B cell (primary cell): ENCODE measurements at regions not wholly inside any gene's neighbourhood (a gene's known extent, or its start where the extent isn't known, plus 50 kb on each side); places are given as distances from the start of the nearest gene placed in this dataset.

Experiments
- ATAC-seq: fragments of 200-7000 bp; cut with Tn5 transposase; one replicate; pipeline ENCODE4 v1.10.0; 2021; ENCODE audit warnings: low read depth, mild to moderate bottlenecking, moderate number of reproducible peaks, moderate library complexity
- CTCF ChIA-PET: fragments of 350-600 bp; sonication (Branson Sonifier 250); formaldehyde crosslinking; loops from one replicate; lab custom pipeline; 2021; ENCODE audit warnings: antibody characterized with exemption, inconsistent platforms; lab: Charles Lee
- POLR2A ChIA-PET: fragments of 350-600 bp; sonication (Branson Sonifier 250); formaldehyde crosslinking; loops from one replicate; lab custom pipeline; 2021; ENCODE audit warnings: antibody characterized with exemption; lab: Charles Lee
- DNase-seq: peaks from one replicate; pipeline ENCODE4 v3.0.0; 2013
- H2AFZ ChIP-seq: 2 replicates; pipeline ENCODE4 v1.6.1; 2012; ENCODE audit warnings: mild to moderate bottlenecking, low read depth, low read length; ENCODE audit not compliant: insufficient read depth, poor library complexity, severe bottlenecking
- H3K27ac ChIP-seq, 2 donors: 1 replicate in 1 of 2; 2 replicates in 1 of 2; pipeline ENCODE4 v1.5.1; 2012 to 2013; ENCODE audit warnings: low read length in 2 of 2, mild to moderate bottlenecking in 2 of 2, moderate library complexity in 1 of 2
- H3K27me3 ChIP-seq, 4 experiments: fragments of 200-600 bp in 1 of 4; sonication (generic) in 1 of 4; replicated peaks in 1 of 4; 1 replicate in 2 of 4; 2 replicates in 2 of 4; pipeline versions ENCODE4 v1.6.1 to v1.7.0; 2013 to 2016; ENCODE audit warnings: low read length in 3 of 4, mild to moderate bottlenecking in 2 of 4, mixed read lengths in 1 of 4, moderate library complexity in 1 of 4; ENCODE audit not compliant: insufficient read depth in 4 of 4, control insufficient read depth in 3 of 4; ENCODE audit errors: control extremely low read depth in 1 of 4
- H3K36me3 ChIP-seq, 2 experiments: replicated peaks in 1 of 2; 1 replicate in 1 of 2; 2 replicates in 1 of 2; pipeline versions ENCODE4 v1.6.1 to v1.7.1; 2013; ENCODE audit warnings: low read length in 1 of 2; ENCODE audit not compliant: insufficient read depth in 2 of 2, control insufficient read depth in 1 of 2; ENCODE audit errors: control extremely low read depth in 1 of 2, extremely low read depth in 1 of 2
- H3K4me1 ChIP-seq, 2 donors: fragments of 200-600 bp in 1 of 2; sonication (generic) in 1 of 2; 1 replicate in 1 of 2; 2 replicates in 1 of 2; pipeline versions ENCODE4 v1.5.1 to v1.6.1; 2013 to 2017; ENCODE audit warnings: low read length in 2 of 2; ENCODE audit not compliant: control insufficient read depth in 2 of 2, insufficient read depth in 2 of 2
- H3K4me2 ChIP-seq: replicated peaks from 2 replicates; pipeline ENCODE3; 2012; ENCODE audit warnings: mild to moderate bottlenecking, low read depth, low read length; ENCODE audit not compliant: poor library complexity, severe bottlenecking
- H3K4me3 ChIP-seq, 5 experiments: fragments of 200-600 bp in 1 of 5; sonication (generic) in 1 of 5; 1 replicate in 3 of 5; 2 replicates in 2 of 5; pipeline versions ENCODE4 v1.5.1 to v1.7.0; 2011 to 2016; ENCODE audit warnings: low read length in 4 of 5, mild to moderate bottlenecking in 4 of 5, low read depth in 2 of 5, control low read depth in 1 of 5, moderate library complexity in 1 of 5; ENCODE audit not compliant: insufficient read depth in 1 of 5; ENCODE audit errors: control extremely low read depth in 1 of 5, extremely low read depth in 1 of 5
- H3K79me2 ChIP-seq: fragments of 200-600 bp; sonication (generic); one replicate; pipeline ENCODE4 v1.6.0; 2016; ENCODE audit warnings: low read length; ENCODE audit not compliant: control insufficient read depth, insufficient read depth
- H3K9ac ChIP-seq: fragments of 200-600 bp; sonication (generic); 2 replicates; pipeline ENCODE4 v1.6.1; 2017; ENCODE audit warnings: mild to moderate bottlenecking, low read length, moderate library complexity
- H3K9me3 ChIP-seq, 3 donors: one replicate each; pipeline versions ENCODE4 v1.6.1 to v1.7.1; 2013; ENCODE audit warnings: low read length in 2 of 3; ENCODE audit not compliant: control insufficient read depth in 2 of 3, insufficient read depth in 1 of 3; ENCODE audit errors: control extremely low read depth in 1 of 3
- H4K20me1 ChIP-seq: 2 replicates; pipeline ENCODE4 v1.6.0; 2012; ENCODE audit warnings: mild to moderate bottlenecking, low read length; ENCODE audit not compliant: insufficient read depth, control insufficient read depth, poor library complexity, severe bottlenecking
- H3K27ac Mint-ChIP-seq: one replicate; pipeline ENCODE4 v1.8.0; 2021; ENCODE audit warnings: mixed read lengths
- H3K27me3 Mint-ChIP-seq: one replicate; pipeline ENCODE4 v1.8.0; 2021; ENCODE audit warnings: mixed read lengths
- H3K4me1 Mint-ChIP-seq: one replicate; pipeline ENCODE4 v1.8.0; 2021; ENCODE audit warnings: mixed read lengths
- H3K4me3 Mint-ChIP-seq: one replicate; pipeline ENCODE4 v1.8.0; 2021; ENCODE audit warnings: mixed read lengths
- H3K9me3 Mint-ChIP-seq: one replicate; pipeline ENCODE4 v1.8.0; 2022; ENCODE audit warnings: mixed read lengths; ENCODE audit not compliant: insufficient read depth
- CTCF ChIP-seq: fragments of 200-600 bp; IDR thresholded peaks from one replicate; pipeline ENCODE4 v1.8.0; 2022; ENCODE audit warnings: antibody characterized with exemption, mild to moderate bottlenecking
- EZH2 ChIP-seq: IDR thresholded peaks from 2 replicates; pipeline ENCODE4 v1.6.1; 2012; ENCODE audit warnings: borderline replicate concordance, low read depth, mild to moderate bottlenecking, moderate library complexity, low read length; ENCODE audit not compliant: insufficient read depth, poor library complexity, severe bottlenecking
- WGBS: methylation state at CpG from one replicate; pipeline ENCODE4 v1.1.5; 2013; ENCODE audit warnings: missing lambda C conversion rate; ENCODE audit not compliant: insufficient coverage; 5-methylcytosine and 5-hydroxymethylcytosine counted together
- intact Hi-C: fragments of 100-400 bp; cut with micrococcal nuclease; formaldehyde crosslinking; loops from one replicate; pipeline ENCODE4 v1.10.0; 2022

GRCh38 chr5:174347183-174347582 is 301.7 kb downstream of the NSG2 start:
- H3K9ac ChIP-seq = no peak overlapping the region

More at GRCh38 chr5:174347183-174347582, 301.7 kb downstream of the NSG2 start:
- H3K27me3 ChIP-seq = no peaks in the 10 kb centered on the region
- H3K4me3 Mint-ChIP-seq = no peak overlapping the region
- H4K20me1 ChIP-seq = no peaks in the 10 kb centered on the region
- no peaks in the 10 kb centered on the region for H3K79me2 ChIP-seq
- no peak overlapping the region for H3K4me3 ChIP-seq
- ChIA-PET POLR2A (no interaction called here), CTCF (no interaction called here)
- ATAC-seq (no peak), DNase-seq (no peak)
- no peak overlapping the region for H3K27ac ChIP-seq
- WGBS = 75% methylated on average over 1 of the region's 1 CpG
- H3K4me2 ChIP-seq = no peak overlapping the region
- no peak overlapping the region for H3K27ac Mint-ChIP-seq
- H3K36me3 ChIP-seq = no peaks in the 10 kb centered on the region
- no peaks in the 10 kb centered on the region for H3K4me1 Mint-ChIP-seq
- TF ChIP-seq EZH2 (no peak), CTCF (no peak)
- intact Hi-C loops = no loop called here
- H3K27me3 Mint-ChIP-seq = peaks cover 3% of the 10 kb centered on the region
- no peaks in the 10 kb centered on the region for H3K9me3 Mint-ChIP-seq
- peaks cover 0 to 9% (median 0%) of the 10 kb centered on the region in 3 donors for H3K9me3 ChIP-seq
- H3K4me1 ChIP-seq = no peaks in the 10 kb centered on the region
- no peak overlapping the region for H2AFZ ChIP-seq
